Cardiac fibroblast (primary cell): ENCODE measurements at regions not wholly inside any gene's neighbourhood (a gene's known extent, or its start where the extent isn't known, plus 50 kb on each side); places are given as distances from the start of the nearest gene placed in this dataset.

Experiments
- DNase-seq, 2 donors: peaks; one replicate each; pipeline versions ENCODE4 v3.0.0 to v3.0.0-alpha.2; 2010; ENCODE audit warnings: low read depth in 2 of 2
- H3K4me3 ChIP-seq, 2 donors: replicated peaks in 1 of 2; 1 replicate in 1 of 2; 2 replicates in 1 of 2; pipeline ENCODE4 v1.5.1; 2011; ENCODE audit warnings: low read depth in 2 of 2, low read length in 2 of 2, mild to moderate bottlenecking in 2 of 2, moderate library complexity in 1 of 2
- TF ChIP-seq, protein P1 (sequence below): IDR thresholded peaks from one replicate; pipeline ENCODE4 v1.5.1; 2011; ENCODE audit warnings: low read depth, mild to moderate bottlenecking, low read length, inconsistent platforms

- DNase-seq: peak; percentile 99 to 100
- TF ChIP-seq, protein P1, sequence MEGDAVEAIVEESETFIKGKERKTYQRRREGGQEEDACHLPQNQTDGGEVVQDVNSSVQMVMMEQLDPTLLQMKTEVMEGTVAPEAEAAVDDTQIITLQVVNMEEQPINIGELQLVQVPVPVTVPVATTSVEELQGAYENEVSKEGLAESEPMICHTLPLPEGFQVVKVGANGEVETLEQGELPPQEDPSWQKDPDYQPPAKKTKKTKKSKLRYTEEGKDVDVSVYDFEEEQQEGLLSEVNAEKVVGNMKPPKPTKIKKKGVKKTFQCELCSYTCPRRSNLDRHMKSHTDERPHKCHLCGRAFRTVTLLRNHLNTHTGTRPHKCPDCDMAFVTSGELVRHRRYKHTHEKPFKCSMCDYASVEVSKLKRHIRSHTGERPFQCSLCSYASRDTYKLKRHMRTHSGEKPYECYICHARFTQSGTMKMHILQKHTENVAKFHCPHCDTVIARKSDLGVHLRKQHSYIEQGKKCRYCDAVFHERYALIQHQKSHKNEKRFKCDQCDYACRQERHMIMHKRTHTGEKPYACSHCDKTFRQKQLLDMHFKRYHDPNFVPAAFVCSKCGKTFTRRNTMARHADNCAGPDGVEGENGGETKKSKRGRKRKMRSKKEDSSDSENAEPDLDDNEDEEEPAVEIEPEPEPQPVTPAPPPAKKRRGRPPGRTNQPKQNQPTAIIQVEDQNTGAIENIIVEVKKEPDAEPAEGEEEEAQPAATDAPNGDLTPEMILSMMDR: no peak
- no peak overlapping the region for H3K4me3 ChIP-seq
These were observed 107.5 kb upstream of the ATF7IP start for GRCh38 chr12:14257734-14258574.

DNA sequence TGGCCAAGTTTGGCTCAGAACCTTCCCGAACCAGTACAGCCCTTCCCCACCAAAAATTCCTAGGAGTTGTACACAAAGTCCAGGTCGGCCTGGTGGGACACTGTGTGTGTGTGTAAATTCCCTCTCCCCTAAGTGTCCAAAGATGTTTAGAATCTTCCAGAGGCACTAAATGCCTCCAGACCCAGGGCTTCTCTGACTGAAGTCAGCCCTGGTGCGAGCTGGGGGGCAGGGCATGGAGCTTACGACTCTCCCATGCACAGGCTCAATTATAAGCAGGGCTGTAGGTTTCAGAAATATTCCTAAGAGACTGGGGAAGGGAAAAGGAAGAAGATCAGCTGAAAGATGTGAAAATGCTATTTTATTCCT, 106.9 kb upstream of the ATF7IP start:
- no peak for DNase-seq
- no peak overlapping the region for H3K4me3 ChIP-seq
- TF ChIP-seq, protein P1: no peak

GRCh38 chr12:14259481-14260010, 105.9 kb upstream of the ATF7IP start:
- no peak for DNase-seq
- H3K4me3 ChIP-seq: no peak overlapping the region
- TF ChIP-seq, protein P1: no peak

- TF ChIP-seq, protein P1: no peak
- DNase-seq: peak; percentile 92 to 97
- H3K4me3 ChIP-seq: peak overlapping the region in 1 of 2 donors; percentile 3
These were observed 105.2 kb upstream of the ATF7IP start for GRCh38 chr12:14260011-14260993.

- no peak for DNase-seq
- TF ChIP-seq, protein P1: no peak
- H3K4me3 ChIP-seq: no peak overlapping the region
These were observed 104.4 kb upstream of the ATF7IP start for GRCh38 chr12:14261096-14261495.

GRCh38 chr12:14261861-14262260, 103.6 kb upstream of the ATF7IP start:
- H3K4me3 ChIP-seq: no peak overlapping the region
- TF ChIP-seq, protein P1: no peak
- no peak for DNase-seq
